Peyer's patch (tissue), 4 donors: ENCODE measurements at regions not wholly inside any gene's neighbourhood (a gene's known extent, or its start where the extent isn't known, plus 50 kb on each side); places are given as distances from the start of the nearest gene placed in this dataset.

Source experiments
- DNase-seq, 3 donors: peaks; one replicate each; pipeline ENCODE4 v3.0.0-alpha.2; 2017 to 2019
- H3K27ac ChIP-seq, 4 donors: fragments of 200-600 bp; sonication (generic); one replicate each; pipeline ENCODE4 v1.5.1; 2016 to 2019
- H3K27me3 ChIP-seq, 2 donors: fragments of 200-600 bp; sonication (generic); one replicate each; pipeline ENCODE4 v1.5.1; 2019
- H3K36me3 ChIP-seq, 3 donors: fragments of 200-600 bp; sonication (generic); one replicate each; pipeline ENCODE4 v1.5.1; 2016 to 2019
- H3K4me1 ChIP-seq, 4 donors: fragments of 200-600 bp; sonication (generic); one replicate each; pipeline ENCODE4 v1.5.1; 2016 to 2019
- H3K4me3 ChIP-seq, 4 donors: fragments of 200-600 bp; sonication (generic); 1 replicate in 3 of 4; 2 replicates in 1 of 4; pipeline ENCODE4 v1.5.1; 2016 to 2019; ENCODE audit warnings: mild to moderate bottlenecking in 1 of 4
- H3K9me3 ChIP-seq, 4 donors: fragments of 200-600 bp; sonication (generic); one replicate each; pipeline ENCODE4 v1.5.1; 2016 to 2019; ENCODE audit warnings: mild to moderate bottlenecking in 1 of 4
- CTCF ChIP-seq, 6 experiments: fragments of 450-650 bp in 4 of 6; fragments of 200-600 bp in 2 of 6; sonication (generic) in 1 of 6; IDR thresholded peaks; one replicate each; pipeline ENCODE4 v1.5.1; 2017 to 2019; ENCODE audit warnings: antibody characterized with exemption in 6 of 6, mild to moderate bottlenecking in 3 of 6, moderate library complexity in 1 of 6
- POLR2A ChIP-seq, 2 donors: fragments of 450-650 bp; IDR thresholded peaks; one replicate each; pipeline ENCODE4 v1.5.1; 2017; ENCODE audit warnings: antibody characterized with exemption in 2 of 2, mild to moderate bottlenecking in 2 of 2, moderate library complexity in 2 of 2

DNA sequence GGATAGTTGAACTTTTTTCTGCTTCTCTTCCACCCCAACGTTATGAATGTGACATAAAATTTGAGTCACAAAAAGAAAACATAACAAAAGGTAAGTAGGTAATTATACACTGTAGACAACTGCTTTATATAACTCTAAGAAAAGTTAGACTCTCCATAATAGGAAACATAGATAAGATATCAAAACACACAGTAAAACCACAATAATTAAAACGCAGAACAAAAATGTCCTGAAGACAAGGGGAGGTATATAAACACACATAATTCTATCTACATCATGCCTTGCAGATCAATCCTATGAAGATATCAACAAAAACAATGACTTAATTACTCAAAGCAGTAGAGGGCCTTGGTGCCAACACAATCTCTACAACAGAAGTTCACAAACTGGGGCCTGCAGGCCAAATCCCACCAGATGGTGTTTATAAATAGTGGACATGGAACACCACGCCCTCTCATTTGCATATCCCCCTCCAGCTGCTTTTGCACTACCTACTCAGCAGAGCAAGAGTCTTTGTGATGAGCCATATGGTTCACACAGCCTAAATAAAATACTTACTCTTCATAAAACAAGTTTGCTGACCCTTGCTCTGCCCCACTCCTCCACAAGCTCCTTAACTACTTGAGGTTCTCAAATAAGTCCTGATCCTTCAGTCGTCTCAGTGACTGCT is 254.7 kb downstream of the KLF12 start:
- H3K4me3 ChIP-seq, result no peak overlapping the region
- no peaks in the 10 kb centered on the region for H3K4me1 ChIP-seq
- no peak for TF ChIP-seq CTCF (IDR thresholded peaks at IDR 0.05)
- no peak for TF ChIP-seq POLR2A (IDR thresholded peaks at IDR 0.05)
- H3K27ac ChIP-seq, result no peak overlapping the region
- DNase-seq, result no peak
- no peaks in the 10 kb centered on the region for H3K9me3 ChIP-seq
- no peaks in the 10 kb centered on the region for H3K36me3 ChIP-seq
- no peaks in the 10 kb centered on the region for H3K27me3 ChIP-seq

- DNase-seq, result no peak
- H3K4me3 ChIP-seq, result no peak overlapping the region
- no peak overlapping the region for H3K27ac ChIP-seq
- H3K4me1 ChIP-seq, result no peaks in the 10 kb centered on the region
- no peaks in the 10 kb centered on the region for H3K36me3 ChIP-seq
- H3K27me3 ChIP-seq, result no peaks in the 10 kb centered on the region
- no peak for TF ChIP-seq CTCF (IDR thresholded peaks at IDR 0.05)
- no peak for TF ChIP-seq POLR2A (IDR thresholded peaks at IDR 0.05)
- no peaks in the 10 kb centered on the region for H3K9me3 ChIP-seq
Observed at GRCh38 chr13:73877399-73877798, 256.8 kb downstream of the KLF12 start.

DNA sequence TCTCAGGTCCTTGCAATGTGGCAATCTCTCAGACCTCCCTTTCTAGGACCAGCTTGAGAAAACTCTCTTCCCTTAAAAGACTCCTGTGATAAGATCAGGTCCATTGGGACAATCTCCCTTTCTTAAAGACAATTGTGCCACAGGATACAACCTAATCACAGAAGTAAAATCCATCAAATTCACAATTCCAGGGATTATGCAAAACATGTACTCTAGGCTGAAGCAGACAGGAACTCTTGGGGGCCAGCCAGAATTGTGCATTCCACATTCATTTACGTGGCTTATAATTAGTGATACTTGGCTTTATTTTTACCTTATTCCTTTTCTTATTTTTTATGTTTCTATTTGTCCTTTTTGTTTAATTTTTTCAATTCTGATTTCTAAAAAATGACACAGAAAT is 257.9 kb downstream of the KLF12 start:
- Histone ChIP-seq H3K27ac (no peak overlapping the region), H3K36me3 (no peaks in the 10 kb centered on the region), H3K9me3 (no peaks in the 10 kb centered on the region), H3K4me1 (no peaks in the 10 kb centered on the region), H3K27me3 (no peaks in the 10 kb centered on the region), H3K4me3 (no peak overlapping the region)
- no peak for TF ChIP-seq CTCF (IDR thresholded peaks at IDR 0.05)
- no peak for TF ChIP-seq POLR2A (IDR thresholded peaks at IDR 0.05)
- no peak for DNase-seq

- no peaks in the 10 kb centered on the region for H3K9me3 ChIP-seq
- H3K36me3 ChIP-seq, result no peaks in the 10 kb centered on the region
- no peak overlapping the region for H3K4me3 ChIP-seq
- TF ChIP-seq CTCF (IDR thresholded peaks at IDR 0.05) (no peak), POLR2A (IDR thresholded peaks at IDR 0.05) (no peak)
- no peak for DNase-seq
- no peaks in the 10 kb centered on the region for H3K27me3 ChIP-seq
- peaks cover 0 to 5% (median 0%) of the 10 kb centered on the region in 4 donors for H3K4me1 ChIP-seq
- no peak overlapping the region for H3K27ac ChIP-seq
Observed at GRCh38 chr13:73873940-73874830, 260.0 kb downstream of the KLF12 start.

GRCh38 chr13:73872397-73872796 is 261.8 kb downstream of the KLF12 start:
- Histone ChIP-seq H3K36me3 (no peaks in the 10 kb centered on the region), H3K27me3 (no peaks in the 10 kb centered on the region), H3K4me1 (peaks cover 0 to 5% (median 0%) of the 10 kb centered on the region in 4 donors), H3K27ac (no peak overlapping the region), H3K9me3 (no peaks in the 10 kb centered on the region), H3K4me3 (no peak overlapping the region)
- no peak for TF ChIP-seq POLR2A (IDR thresholded peaks at IDR 0.05)
- no peak for TF ChIP-seq CTCF (IDR thresholded peaks at IDR 0.05)
- no peak for DNase-seq
